Mucosa of descending colon (tissue), 3 donors: ENCODE measurements at regions not wholly inside any gene's neighbourhood (a gene's known extent, or its start where the extent isn't known, plus 50 kb on each side); places are given as distances from the start of the nearest gene placed in this dataset.
"Not testable (repeated sequence)": the region's sequence is repeated elsewhere in the genome, so short reads cannot be mapped to it uniquely, and the experiment has no call there.

Experiments
- ATAC-seq: fragments of 200-7000 bp; cut with Tn5 transposase; one replicate; pipeline ENCODE4 v1.9.1; 2020; ENCODE audit warnings: mild to moderate bottlenecking, moderate library complexity
- DNase-seq, 3 donors: peaks; one replicate each; pipeline ENCODE4 v3.0.0-alpha.2; 2020
- H3K36me3 ChIP-seq: fragments of 200-600 bp; one replicate; pipeline ENCODE4 v1.8.0; 2021; ENCODE audit warnings: low read depth, mild to moderate bottlenecking
- H3K4me1 ChIP-seq: fragments of 200-600 bp; one replicate; pipeline ENCODE4 v1.8.0; 2021; ENCODE audit warnings: low read depth, mild to moderate bottlenecking
- H3K4me3 ChIP-seq: fragments of 200-600 bp; one replicate; pipeline ENCODE4 v1.8.0; 2021; ENCODE audit warnings: mild to moderate bottlenecking
- H3K9me3 ChIP-seq: fragments of 200-600 bp; one replicate; pipeline ENCODE4 v1.8.0; 2021; ENCODE audit warnings: mild to moderate bottlenecking
- intact Hi-C, 2 donors: fragments of 100-400 bp; cut with DNase I in 1 of 2; cut with micrococcal nuclease in 1 of 2; formaldehyde crosslinking; loops; one replicate each; pipeline versions ENCODE4 v1.11.0 to v1.11.1; 2022; cut with DNase I, micrococcal nuclease
- TF ChIP-seq, protein P1 (sequence below): fragments of 200-600 bp; IDR thresholded peaks from one replicate; pipeline ENCODE4 v1.8.0; 2022; ENCODE audit warnings: antibody characterized with exemption, mild to moderate bottlenecking
- donor health status: DM: no; HTN: no; CAD: no; lungs with moderate emphysema.
- donor health status: DM: no; HTN: no; CAD: no.
- donor health status: DM: no; HTN: yes; CAD: no.

DNA sequence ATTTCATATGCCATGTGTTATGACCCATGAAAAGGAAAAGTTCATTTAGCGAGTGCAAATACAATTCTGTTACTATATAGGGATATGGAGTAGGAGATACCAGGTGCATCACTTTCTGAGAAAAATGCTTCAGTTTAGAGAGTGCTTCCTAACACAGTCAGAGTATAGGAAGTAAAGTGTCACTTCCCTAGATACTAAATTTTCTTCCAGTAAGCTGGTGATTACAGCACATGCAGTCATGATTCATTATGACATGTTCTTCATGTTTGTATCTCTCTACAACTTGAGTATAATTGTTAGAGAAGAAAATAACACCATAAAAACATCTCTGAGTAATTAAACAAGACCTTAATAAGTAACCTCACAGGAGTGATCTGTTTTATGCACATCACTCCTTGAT lies 837.0 kb downstream of the DNAH5 start:
- TF ChIP-seq, protein P1, sequence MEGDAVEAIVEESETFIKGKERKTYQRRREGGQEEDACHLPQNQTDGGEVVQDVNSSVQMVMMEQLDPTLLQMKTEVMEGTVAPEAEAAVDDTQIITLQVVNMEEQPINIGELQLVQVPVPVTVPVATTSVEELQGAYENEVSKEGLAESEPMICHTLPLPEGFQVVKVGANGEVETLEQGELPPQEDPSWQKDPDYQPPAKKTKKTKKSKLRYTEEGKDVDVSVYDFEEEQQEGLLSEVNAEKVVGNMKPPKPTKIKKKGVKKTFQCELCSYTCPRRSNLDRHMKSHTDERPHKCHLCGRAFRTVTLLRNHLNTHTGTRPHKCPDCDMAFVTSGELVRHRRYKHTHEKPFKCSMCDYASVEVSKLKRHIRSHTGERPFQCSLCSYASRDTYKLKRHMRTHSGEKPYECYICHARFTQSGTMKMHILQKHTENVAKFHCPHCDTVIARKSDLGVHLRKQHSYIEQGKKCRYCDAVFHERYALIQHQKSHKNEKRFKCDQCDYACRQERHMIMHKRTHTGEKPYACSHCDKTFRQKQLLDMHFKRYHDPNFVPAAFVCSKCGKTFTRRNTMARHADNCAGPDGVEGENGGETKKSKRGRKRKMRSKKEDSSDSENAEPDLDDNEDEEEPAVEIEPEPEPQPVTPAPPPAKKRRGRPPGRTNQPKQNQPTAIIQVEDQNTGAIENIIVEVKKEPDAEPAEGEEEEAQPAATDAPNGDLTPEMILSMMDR: no peak
- Histone ChIP-seq H3K4me3 (no peak overlapping the region), H3K4me1 (no peaks in the 10 kb centered on the region), H3K9me3 (peaks cover 33% of the 10 kb centered on the region), H3K36me3 (no peaks in the 10 kb centered on the region)
- intact Hi-C loops: no loop called here
- ATAC-seq (no peak), DNase-seq (no peak)

DNA sequence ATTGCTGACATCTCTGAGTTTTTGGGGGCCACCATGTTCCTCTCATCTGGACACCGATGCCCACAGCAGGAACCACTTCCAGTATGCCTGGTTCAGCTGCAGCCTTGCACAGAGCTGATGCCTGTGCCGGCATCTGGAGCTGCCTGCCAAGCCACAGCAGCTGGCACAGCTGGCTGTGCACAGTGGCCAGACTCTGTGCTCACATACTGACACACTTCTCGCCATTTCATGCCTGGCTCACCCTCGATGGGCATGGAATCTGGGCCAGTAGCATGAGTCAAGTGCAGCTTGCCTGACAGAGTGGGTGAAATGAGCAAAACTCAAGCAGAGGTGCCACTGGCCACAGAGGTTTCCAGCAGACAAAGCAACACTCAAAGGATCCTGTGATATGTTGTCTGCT lies 863.4 kb downstream of the DNAH5 start:
- intact Hi-C loops: no loop called here
- Histone ChIP-seq H3K4me3 (no peak overlapping the region), H3K36me3 (no peaks in the 10 kb centered on the region), H3K9me3 (peaks cover 62% of the 10 kb centered on the region), H3K4me1 (no peaks in the 10 kb centered on the region)
- ATAC-seq: no peak
- TF ChIP-seq, protein P1: no peak
- no peak for DNase-seq

DNA sequence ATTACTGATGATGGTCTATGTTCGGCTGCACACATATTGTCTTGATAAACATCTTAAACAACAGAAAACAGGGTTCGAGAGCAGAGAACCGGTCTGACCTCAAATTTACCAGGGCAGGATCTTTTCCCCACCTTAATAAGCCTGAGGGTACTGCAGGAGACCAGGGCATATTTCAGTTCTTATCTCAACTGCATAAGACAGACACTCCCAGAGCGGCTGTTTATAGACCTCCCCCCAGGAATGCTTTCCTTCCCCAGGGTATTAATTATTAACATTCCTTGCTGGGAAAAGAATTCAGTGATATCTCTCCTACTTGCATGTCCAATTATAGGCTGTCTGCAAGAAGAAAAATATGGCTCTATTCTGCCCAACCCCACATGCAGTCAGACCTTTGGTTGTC lies 871.6 kb downstream of the DNAH5 start:
- ATAC-seq, DNase-seq, intact Hi-C loops, H3K4me1 ChIP-seq, H3K4me3 ChIP-seq, H3K36me3 ChIP-seq: not testable (repeated sequence)
- peaks cover 83% of the 10 kb centered on the region for H3K9me3 ChIP-seq

DNA sequence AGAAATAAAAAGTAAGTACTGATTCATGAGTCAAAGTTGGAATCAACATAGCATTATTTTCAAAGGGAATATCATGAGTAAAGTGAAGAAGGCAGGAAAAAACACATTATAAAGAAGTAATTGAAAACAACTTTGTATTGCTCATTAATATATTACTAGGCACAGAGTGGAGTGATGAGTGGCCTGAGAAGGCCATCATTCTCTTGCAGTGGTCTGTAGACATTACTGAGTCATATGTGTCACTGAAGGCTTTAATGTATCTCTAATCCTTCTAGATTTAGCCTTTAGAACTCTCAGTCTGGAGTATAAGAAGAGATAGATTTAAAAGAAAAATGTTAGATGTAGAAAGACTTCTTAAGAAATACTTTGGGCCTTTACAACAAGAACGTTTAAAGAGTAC lies 881.4 kb downstream of the DNAH5 start:
- H3K9me3 ChIP-seq: peaks cover 33% of the 10 kb centered on the region
- no peaks in the 10 kb centered on the region for H3K4me1 ChIP-seq
- H3K36me3 ChIP-seq: no peaks in the 10 kb centered on the region
- DNase-seq (no peak), ATAC-seq (no peak)
- no peak overlapping the region for H3K4me3 ChIP-seq
- TF ChIP-seq, protein P1: no peak
- intact Hi-C loops: no loop called here

DNA sequence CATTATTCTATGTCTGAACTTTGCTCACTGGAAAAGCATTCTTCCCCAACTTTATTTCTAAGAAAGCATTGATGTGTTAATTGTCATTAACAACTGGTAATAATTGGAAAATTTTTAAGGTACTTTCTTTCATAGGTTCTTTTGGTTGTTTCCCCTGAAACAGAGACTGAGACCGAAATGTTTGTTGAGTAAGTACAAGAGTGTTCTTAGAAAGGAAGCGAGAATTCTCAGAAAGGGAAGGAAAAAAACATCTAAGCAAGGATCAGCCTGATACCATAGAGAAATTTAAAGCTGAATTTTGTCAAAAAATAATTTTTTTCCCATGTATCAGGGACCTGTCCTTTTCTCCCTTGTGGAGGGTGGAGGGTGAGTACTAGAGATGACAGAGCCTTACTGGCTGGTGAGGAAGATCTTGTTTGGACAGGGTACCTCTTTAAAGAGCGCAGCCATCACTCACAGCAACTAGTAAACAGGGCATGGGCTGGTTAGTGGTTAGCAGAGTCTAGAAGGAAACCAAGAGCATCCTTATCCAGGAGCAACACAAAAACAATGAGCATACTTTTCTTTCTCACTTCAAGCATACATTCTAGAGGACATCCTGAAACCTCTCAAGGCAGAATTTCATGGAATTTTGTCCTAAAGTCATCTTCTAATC lies 898.5 kb downstream of the DNAH5 start:
- Histone ChIP-seq H3K9me3 (peaks cover 56% of the 10 kb centered on the region), H3K36me3 (no peaks in the 10 kb centered on the region), H3K4me1 (no peaks in the 10 kb centered on the region), H3K4me3 (no peak overlapping the region)
- TF ChIP-seq, protein P1: no peak
- no peak for ATAC-seq
- no peak for DNase-seq
- intact Hi-C loops: no loop called here

DNA sequence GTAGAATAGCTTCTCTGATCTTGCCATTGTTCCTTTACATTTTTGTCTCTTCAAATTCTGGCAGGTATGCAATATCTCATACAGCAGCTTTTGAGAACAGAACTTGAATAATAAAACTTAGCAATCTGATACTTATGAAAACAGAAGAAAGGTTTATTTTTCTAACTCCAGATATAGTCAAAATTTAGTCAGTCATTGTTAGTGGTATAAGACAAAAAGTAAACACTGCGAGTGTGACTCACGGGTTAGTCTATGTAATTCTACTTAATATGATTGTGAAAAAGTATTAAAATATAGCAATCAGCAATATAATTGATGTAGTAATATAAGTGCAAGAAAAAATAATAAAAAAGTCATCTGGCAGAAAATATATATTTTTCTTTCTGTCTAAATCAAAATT lies 910.4 kb downstream of the DNAH5 start:
- H3K36me3 ChIP-seq: no peaks in the 10 kb centered on the region
- no peak overlapping the region for H3K4me3 ChIP-seq
- TF ChIP-seq, protein P1: no peak
- H3K9me3 ChIP-seq: peaks cover 26% of the 10 kb centered on the region
- ATAC-seq (no peak), DNase-seq (no peak)
- intact Hi-C loops: no loop called here
- H3K4me1 ChIP-seq: no peaks in the 10 kb centered on the region
